Bronchial epithelial cell (primary cell): ENCODE measurements at regions not wholly inside any gene's neighbourhood (a gene's known extent, or its start where the extent isn't known, plus 50 kb on each side); places are given as distances from the start of the nearest gene placed in this dataset.
A peak's percentile ranks its signal among the peaks of the same experiment; 100 is the strongest.

Experiments used
- DNase-seq: peaks from one replicate; pipeline ENCODE4 v3.0.0-alpha.2; 2010; ENCODE audit warnings: low read depth
- FAIRE-seq: peaks from 2 replicates; lab custom pipeline; 2011; peaks lifted over from hg19 to GRCh38; lab: Jason Lieb, UNC
- H3K27me3 ChIP-seq: 2 replicates; pipeline ENCODE4 v1.5.1; 2011; ENCODE audit warnings: low read length; ENCODE audit not compliant: control insufficient read depth, insufficient read depth
- H3K36me3 ChIP-seq: 2 replicates; pipeline ENCODE4 v1.5.1; 2011; ENCODE audit warnings: low read length; ENCODE audit not compliant: control insufficient read depth, insufficient read depth
- H3K4me3 ChIP-seq: 2 replicates; pipeline ENCODE4 v1.5.1; 2011; ENCODE audit warnings: mild to moderate bottlenecking, low read depth, low read length, control low read depth
- TF ChIP-seq, protein P1 (sequence below): IDR thresholded peaks from 2 replicates; pipeline ENCODE4 v1.5.1; 2011; ENCODE audit warnings: mild to moderate bottlenecking, moderate library complexity, low read length, control low read depth, inconsistent platforms; ENCODE audit not compliant: insufficient read depth, severe bottlenecking

DNA sequence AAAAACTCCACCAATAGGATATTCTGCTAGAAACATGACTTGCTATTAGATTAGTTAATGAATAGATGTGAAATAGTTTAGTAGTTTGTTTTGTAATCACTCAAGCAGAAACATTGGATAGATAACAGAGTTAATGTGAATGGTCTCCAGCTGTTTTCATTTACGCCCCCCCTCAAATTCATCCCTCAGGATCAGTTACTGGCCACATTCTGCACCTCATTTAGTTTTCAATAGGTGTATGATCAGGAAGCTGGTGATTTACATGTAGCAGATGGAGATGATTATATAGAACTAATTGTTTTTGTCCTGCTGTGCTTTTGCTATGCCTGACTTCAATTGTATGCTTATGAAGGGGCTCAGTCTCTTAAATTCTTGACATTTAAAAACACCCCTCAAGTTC is 759.0 kb downstream of the SLITRK6 start:
- no peak for FAIRE-seq
- DNase-seq = no peak
- Histone ChIP-seq H3K27me3 (no peaks in the 10 kb centered on the region), H3K4me3 (no peak overlapping the region), H3K36me3 (no peaks in the 10 kb centered on the region)
- TF ChIP-seq, protein P1, sequence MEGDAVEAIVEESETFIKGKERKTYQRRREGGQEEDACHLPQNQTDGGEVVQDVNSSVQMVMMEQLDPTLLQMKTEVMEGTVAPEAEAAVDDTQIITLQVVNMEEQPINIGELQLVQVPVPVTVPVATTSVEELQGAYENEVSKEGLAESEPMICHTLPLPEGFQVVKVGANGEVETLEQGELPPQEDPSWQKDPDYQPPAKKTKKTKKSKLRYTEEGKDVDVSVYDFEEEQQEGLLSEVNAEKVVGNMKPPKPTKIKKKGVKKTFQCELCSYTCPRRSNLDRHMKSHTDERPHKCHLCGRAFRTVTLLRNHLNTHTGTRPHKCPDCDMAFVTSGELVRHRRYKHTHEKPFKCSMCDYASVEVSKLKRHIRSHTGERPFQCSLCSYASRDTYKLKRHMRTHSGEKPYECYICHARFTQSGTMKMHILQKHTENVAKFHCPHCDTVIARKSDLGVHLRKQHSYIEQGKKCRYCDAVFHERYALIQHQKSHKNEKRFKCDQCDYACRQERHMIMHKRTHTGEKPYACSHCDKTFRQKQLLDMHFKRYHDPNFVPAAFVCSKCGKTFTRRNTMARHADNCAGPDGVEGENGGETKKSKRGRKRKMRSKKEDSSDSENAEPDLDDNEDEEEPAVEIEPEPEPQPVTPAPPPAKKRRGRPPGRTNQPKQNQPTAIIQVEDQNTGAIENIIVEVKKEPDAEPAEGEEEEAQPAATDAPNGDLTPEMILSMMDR = no peak

DNA sequence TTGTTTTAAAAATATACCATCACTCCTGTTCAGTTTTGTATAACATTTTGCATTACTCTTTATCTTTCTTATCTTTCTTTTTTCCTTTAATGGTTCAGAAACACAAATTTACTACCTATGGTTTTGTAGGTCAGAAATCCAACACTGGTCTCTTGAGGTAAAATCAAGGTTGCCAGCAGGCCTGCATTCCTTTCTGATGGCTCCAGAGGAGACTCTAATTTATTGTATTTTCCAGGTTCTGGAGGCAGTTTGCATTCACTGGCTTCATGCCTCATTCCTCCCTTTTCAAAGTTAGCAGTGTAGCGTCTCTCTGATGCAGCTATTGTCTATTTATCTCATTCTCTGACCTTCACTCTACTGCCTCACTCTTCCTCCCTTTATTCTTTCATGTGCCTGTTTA is 767.4 kb downstream of the SLITRK6 start:
- no peaks in the 10 kb centered on the region for H3K27me3 ChIP-seq
- H3K4me3 ChIP-seq = no peak overlapping the region
- DNase-seq (no peak), FAIRE-seq (no peak)
- TF ChIP-seq, protein P1 = no peak
- no peaks in the 10 kb centered on the region for H3K36me3 ChIP-seq

DNA sequence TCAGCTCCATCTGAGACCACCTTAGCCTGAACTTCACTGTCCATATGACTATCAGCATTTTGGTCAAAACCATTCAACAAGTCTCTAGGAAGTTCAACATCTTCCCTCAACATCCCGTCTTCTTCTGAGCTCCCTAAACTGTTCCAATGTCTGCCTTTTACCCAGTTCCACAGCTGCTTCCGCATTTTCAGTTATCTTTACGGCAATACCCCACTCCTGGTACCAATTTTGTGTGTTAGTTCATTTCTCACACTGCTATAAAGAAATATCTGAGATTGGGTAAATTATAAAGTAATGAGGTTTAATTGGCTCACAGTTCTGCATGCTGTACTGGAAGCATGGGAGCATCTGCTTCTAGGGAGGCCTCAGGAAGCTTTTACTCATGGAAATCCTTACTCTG is 771.2 kb downstream of the SLITRK6 start:
- no peaks in the 10 kb centered on the region for H3K36me3 ChIP-seq
- TF ChIP-seq, protein P1 = no peak
- H3K27me3 ChIP-seq = no peaks in the 10 kb centered on the region
- FAIRE-seq (no peak), DNase-seq (no peak)
- H3K4me3 ChIP-seq = no peak overlapping the region

DNA sequence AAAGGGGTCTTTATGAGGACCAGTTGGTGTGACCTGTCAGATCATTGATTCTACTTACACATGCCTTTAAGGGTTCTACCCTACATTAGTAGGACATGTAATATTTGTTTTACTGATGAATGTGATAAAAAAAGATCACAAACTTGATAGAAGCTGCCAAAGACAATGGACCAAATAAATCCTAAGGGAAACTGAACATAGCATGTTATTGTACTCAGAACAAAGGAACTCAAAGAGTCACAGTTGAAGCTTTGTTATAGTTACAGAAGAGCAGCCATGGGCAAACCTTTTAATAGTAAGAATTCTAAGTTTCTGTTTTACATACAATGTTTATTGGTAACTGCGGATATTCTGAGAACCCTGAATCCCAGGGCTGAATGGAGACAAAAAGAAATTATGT is 780.1 kb downstream of the SLITRK6 start:
- DNase-seq (no peak), FAIRE-seq (no peak)
- Histone ChIP-seq H3K4me3 (no peak overlapping the region), H3K36me3 (no peaks in the 10 kb centered on the region), H3K27me3 (no peaks in the 10 kb centered on the region)
- TF ChIP-seq, protein P1 = no peak

GRCh38 chr13:85013006-85013405 is 786.2 kb downstream of the SLITRK6 start:
- H3K27me3 ChIP-seq = no peaks in the 10 kb centered on the region
- no peak overlapping the region for H3K4me3 ChIP-seq
- TF ChIP-seq, protein P1 = no peak
- no peak for FAIRE-seq
- no peaks in the 10 kb centered on the region for H3K36me3 ChIP-seq
- peak; percentile 62 for DNase-seq

DNA sequence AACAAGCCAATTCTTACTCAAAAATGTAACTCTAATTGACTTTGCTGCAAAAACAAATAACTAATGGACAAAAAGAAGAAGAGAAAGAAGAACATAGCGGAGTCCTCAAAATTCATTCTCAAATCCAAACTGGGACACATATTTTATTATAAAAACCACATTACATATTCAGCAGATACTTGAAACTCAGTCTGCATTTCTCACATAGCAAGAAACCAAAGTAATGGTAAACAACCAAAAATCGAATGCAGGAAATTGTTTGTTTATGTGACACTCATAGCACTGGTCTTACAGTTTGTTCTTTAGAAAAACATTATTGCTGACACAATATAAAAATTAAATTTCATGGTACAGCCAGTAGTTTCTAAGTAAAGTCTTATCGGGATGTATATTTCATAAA is 789.8 kb downstream of the SLITRK6 start:
- Histone ChIP-seq H3K4me3 (no peak overlapping the region), H3K36me3 (no peaks in the 10 kb centered on the region), H3K27me3 (no peaks in the 10 kb centered on the region)
- no peak for FAIRE-seq
- no peak for DNase-seq
- TF ChIP-seq, protein P1 = no peak
